Naive thymus-derived CD8-positive, alpha-beta T cell (primary cell): ENCODE measurements at regions not wholly inside any gene's neighbourhood (a gene's known extent, or its start where the extent isn't known, plus 50 kb on each side); places are given as distances from the start of the nearest gene placed in this dataset.
"Not testable (repeated sequence)": the region's sequence is repeated elsewhere in the genome, so short reads cannot be mapped to it uniquely, and the experiment has no call there.

Experiments
- ATAC-seq, 2 donors: fragments of 150-1000 bp; cut with Tn5 transposase in 1 of 2; sonication (Bioruptor Pico), chemical (Tn5 transposase) in 1 of 2; 1 replicate in 1 of 2; 2 replicates in 1 of 2; pipeline ENCODE4 v1.10.0; 2021; ENCODE audit warnings: mild to moderate bottlenecking in 2 of 2, moderate library complexity in 2 of 2
- POLR2A ChIA-PET: fragments of 350-600 bp; sonication (Branson Sonifier 250); formaldehyde crosslinking; loops from one replicate; lab custom pipeline; 2021; ENCODE audit warnings: antibody characterized with exemption; lab: Charles Lee
- DNase-seq, 10 donors: peaks; one replicate each; pipeline versions ENCODE4 v3.0.0 to v3.0.0-alpha.2; 2020 to 2022
- H3K27ac Mint-ChIP-seq, 10 donors: one replicate each; pipeline ENCODE4 v1.8.0; 2020 to 2022; ENCODE audit warnings: mild to moderate bottlenecking in 10 of 10, mixed read lengths in 10 of 10, moderate library complexity in 4 of 10, inconsistent platforms in 1 of 10
- H3K27me3 Mint-ChIP-seq, 5 donors: one replicate each; pipeline ENCODE4 v1.8.0; 2021 to 2022; ENCODE audit warnings: mixed read lengths in 5 of 5
- H3K36me3 Mint-ChIP-seq, 3 donors: one replicate each; pipeline ENCODE4 v1.8.0; 2020 to 2022; ENCODE audit warnings: mixed read lengths in 3 of 3, mild to moderate bottlenecking in 2 of 3, inconsistent platforms in 1 of 3
- H3K4me1 Mint-ChIP-seq, 4 donors: one replicate each; pipeline ENCODE4 v1.8.0; 2021 to 2022; ENCODE audit warnings: mixed read lengths in 4 of 4
- H3K4me3 Mint-ChIP-seq, 10 donors: one replicate each; pipeline ENCODE4 v1.8.0; 2020 to 2022; ENCODE audit warnings: mild to moderate bottlenecking in 10 of 10, mixed read lengths in 10 of 10, moderate library complexity in 6 of 10, inconsistent platforms in 1 of 10
- H3K9me3 Mint-ChIP-seq, 9 donors: one replicate each; pipeline ENCODE4 v1.8.0; 2020 to 2022; ENCODE audit warnings: mixed read lengths in 9 of 9, mild to moderate bottlenecking in 3 of 9, inconsistent platforms in 1 of 9, moderate library complexity in 1 of 9

DNA sequence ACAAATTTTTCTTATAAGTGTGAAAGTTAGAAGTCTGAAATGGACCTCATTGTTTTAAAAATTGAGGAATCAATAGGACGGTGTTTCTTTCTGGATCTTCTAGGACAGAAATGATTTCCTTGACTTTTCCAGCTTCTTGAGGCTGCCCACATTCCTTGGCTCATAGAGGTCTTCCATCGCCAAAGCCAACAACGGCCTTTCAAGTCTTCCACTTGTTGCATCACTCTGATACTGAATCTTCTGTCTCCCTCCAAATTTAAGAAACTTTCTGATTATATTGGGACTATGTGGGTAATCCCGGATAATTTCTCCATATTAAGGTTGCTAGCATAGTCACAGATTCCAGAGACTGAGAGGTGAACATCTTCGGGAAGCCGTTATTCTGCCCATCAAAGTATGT lies 595.4 kb upstream of the ADAMTS5 start:
- ATAC-seq (no peak), DNase-seq (no peak)
- Mint-ChIP-seq H3K27ac (no peak overlapping the region), H3K36me3 (no peaks in the 10 kb centered on the region), H3K9me3 (peaks cover 0 to 9% (median 0%) of the 10 kb centered on the region in 9 donors), H3K4me3 (no peak overlapping the region), H3K27me3 (no peaks in the 10 kb centered on the region), H3K4me1 (no peaks in the 10 kb centered on the region)
- POLR2A ChIA-PET = no interaction called here

GRCh38 chr21:27561116-27561515 lies 594.2 kb upstream of the ADAMTS5 start:
- POLR2A ChIA-PET = no interaction called here
- no peak for DNase-seq
- H3K4me1 Mint-ChIP-seq = no peaks in the 10 kb centered on the region

GRCh38 chr21:27557356-27557755 lies 590.5 kb upstream of the ADAMTS5 start:
- Mint-ChIP-seq H3K9me3 (peaks cover 0 to 20% (median 5%) of the 10 kb centered on the region in 9 donors), H3K27me3 (no peaks in the 10 kb centered on the region), H3K36me3 (peaks cover 0 to 5% (median 0%) of the 10 kb centered on the region in 3 donors), H3K4me1 (no peaks in the 10 kb centered on the region), H3K27ac (no peak overlapping the region), H3K4me3 (no peak overlapping the region)
- DNase-seq = no peak
- ATAC-seq = no peak
- POLR2A ChIA-PET = no interaction called here

More at GRCh38 chr21:27561116-27561515, 594.2 kb upstream of the ADAMTS5 start:
- ATAC-seq = no peak
- H3K36me3 Mint-ChIP-seq = no peaks in the 10 kb centered on the region
- H3K4me3 Mint-ChIP-seq = no peak overlapping the region
- no peaks in the 10 kb centered on the region for H3K27me3 Mint-ChIP-seq
- no peak overlapping the region for H3K27ac Mint-ChIP-seq
- peaks cover 0 to 9% (median 0%) of the 10 kb centered on the region in 9 donors for H3K9me3 Mint-ChIP-seq

GRCh38 chr21:27555996-27556395 lies 589.1 kb upstream of the ADAMTS5 start:
- POLR2A ChIA-PET = no interaction called here
- Mint-ChIP-seq H3K4me3 (no peak overlapping the region), H3K36me3 (peaks cover 0 to 8% (median 0%) of the 10 kb centered on the region in 3 donors)

GRCh38 chr21:27550287-27550686 lies 583.4 kb upstream of the ADAMTS5 start:
- Mint-ChIP-seq H3K9me3 (peaks cover 7 to 34% (median 11%) of the 10 kb centered on the region in 9 donors), H3K36me3 (peaks cover 0 to 8% (median 0%) of the 10 kb centered on the region in 3 donors), H3K27me3 (no peaks in the 10 kb centered on the region), H3K4me1 (no peaks in the 10 kb centered on the region), H3K4me3 (no peak overlapping the region), H3K27ac (no peak overlapping the region)
- ATAC-seq = no peak
- DNase-seq = no peak
- POLR2A ChIA-PET = no interaction called here

More at GRCh38 chr21:27555996-27556395, 589.1 kb upstream of the ADAMTS5 start:
- Mint-ChIP-seq H3K27ac (no peak overlapping the region), H3K9me3 (peaks cover 2 to 30% (median 10%) of the 10 kb centered on the region in 9 donors), H3K27me3 (no peaks in the 10 kb centered on the region), H3K4me1 (no peaks in the 10 kb centered on the region)
- DNase-seq (no peak), ATAC-seq (no peak)

DNA sequence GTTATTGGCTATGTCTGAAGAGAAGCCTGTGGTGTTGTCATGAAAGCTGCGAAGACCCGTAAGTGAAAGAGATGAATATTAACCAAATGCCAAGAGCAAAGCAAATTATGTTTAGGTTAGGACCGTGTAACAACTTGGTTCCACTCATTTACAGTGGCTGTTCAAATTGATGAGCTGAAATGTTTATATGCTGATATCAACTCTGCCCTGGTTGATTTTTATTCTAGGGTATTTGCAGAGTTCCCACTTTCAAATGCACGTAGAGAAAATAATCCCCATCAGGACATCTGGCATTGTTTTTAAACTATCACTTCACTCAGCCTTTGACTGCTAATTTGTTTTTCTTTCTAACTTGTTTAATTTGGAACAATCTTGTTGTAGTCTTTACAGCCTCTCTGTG lies 581.6 kb upstream of the ADAMTS5 start:
- H3K4me1 Mint-ChIP-seq = no peaks in the 10 kb centered on the region
- POLR2A ChIA-PET = interaction anchor here (0.5 kb wide), 1 partner anchor 250 kb away, joined by 6 read pairs; no protein-coding TSS in a partner anchor
- ATAC-seq (no peak), DNase-seq (no peak)
- H3K9me3 Mint-ChIP-seq = peaks cover 8 to 34% (median 10%) of the 10 kb centered on the region in 9 donors
- H3K4me3 Mint-ChIP-seq = no peak overlapping the region
- no peaks in the 10 kb centered on the region for H3K27me3 Mint-ChIP-seq
- peaks cover 0 to 8% (median 0%) of the 10 kb centered on the region in 3 donors for H3K36me3 Mint-ChIP-seq
- no peak overlapping the region for H3K27ac Mint-ChIP-seq

DNA sequence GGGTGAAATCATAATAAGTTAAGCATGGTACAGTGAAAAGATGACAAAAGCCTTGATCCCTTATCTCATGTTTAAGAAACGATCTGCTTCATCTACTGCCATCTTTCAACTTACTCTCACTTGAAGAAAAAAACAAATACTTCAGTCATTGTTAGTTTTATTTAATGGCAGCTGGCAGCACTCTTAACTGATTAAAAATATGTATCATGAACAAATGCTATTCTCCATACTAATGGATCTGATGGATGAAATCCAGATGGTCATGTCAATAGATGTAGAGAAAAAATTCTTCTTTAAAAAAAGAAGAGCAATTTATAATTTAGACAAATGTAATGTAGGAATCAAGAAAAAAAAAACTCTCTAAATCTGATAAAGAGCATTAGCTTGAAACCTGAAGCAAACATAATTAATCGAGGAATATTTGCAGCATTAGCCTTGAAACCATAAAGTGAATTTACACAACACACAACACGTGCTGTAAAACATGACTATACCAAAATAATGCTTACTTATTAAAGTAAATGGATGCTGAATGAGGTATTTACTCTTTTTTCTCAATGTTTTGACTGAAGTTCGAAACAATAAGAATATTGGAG lies 579.0 kb upstream of the ADAMTS5 start:
- H3K9me3 Mint-ChIP-seq = peaks cover 1 to 17% (median 9%) of the 10 kb centered on the region in 9 donors
- ATAC-seq (no peak), DNase-seq (no peak)
- H3K4me1 Mint-ChIP-seq = no peaks in the 10 kb centered on the region
- no peaks in the 10 kb centered on the region for H3K27me3 Mint-ChIP-seq
- no peak overlapping the region for H3K4me3 Mint-ChIP-seq
- no peak overlapping the region for H3K27ac Mint-ChIP-seq
- no peaks in the 10 kb centered on the region for H3K36me3 Mint-ChIP-seq
- POLR2A ChIA-PET = no interaction called here

DNA sequence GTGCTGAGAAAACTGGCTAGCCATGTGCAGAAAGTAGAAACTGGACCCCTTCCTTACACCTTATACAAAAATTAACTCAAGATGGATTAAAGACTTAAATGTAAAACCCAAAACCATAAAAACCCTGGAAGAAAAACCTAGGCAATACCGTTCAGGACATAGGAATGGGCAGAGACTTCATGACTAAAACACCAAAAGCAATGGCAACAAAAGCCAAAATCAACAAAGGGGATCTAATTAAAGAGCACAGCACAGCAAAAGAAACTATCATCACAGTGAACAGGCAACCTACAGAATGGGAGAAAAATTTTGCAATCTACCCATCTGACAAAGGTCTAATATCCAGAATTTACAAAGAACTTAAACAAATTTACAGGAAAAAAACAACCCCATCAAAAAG lies 575.2 kb upstream of the ADAMTS5 start:
- H3K4me3 Mint-ChIP-seq, POLR2A ChIA-PET, H3K27ac Mint-ChIP-seq, H3K36me3 Mint-ChIP-seq, ATAC-seq, DNase-seq, H3K27me3 Mint-ChIP-seq, H3K4me1 Mint-ChIP-seq: not testable (repeated sequence)
- peaks cover 2 to 15% (median 6%) of the 10 kb centered on the region in 9 donors for H3K9me3 Mint-ChIP-seq

DNA sequence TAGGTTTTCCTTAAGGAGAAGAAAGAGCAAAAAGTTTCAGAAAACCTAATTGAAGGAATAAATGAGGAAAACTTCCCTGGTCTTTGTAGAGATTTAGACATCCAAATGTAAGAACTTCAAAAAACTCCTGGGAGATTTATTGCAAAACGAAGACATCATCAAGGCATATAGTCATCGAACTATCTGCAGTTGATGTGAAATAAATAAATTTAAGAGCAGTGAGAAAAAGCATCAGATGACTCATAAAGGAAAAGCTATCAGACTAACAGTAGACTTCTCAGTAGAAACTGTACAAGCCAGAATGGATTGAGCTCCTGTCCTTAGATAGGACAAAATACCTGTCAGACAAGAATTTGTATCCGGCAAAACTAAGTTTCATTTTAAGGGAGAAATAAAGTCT lies 569.4 kb upstream of the ADAMTS5 start:
- Mint-ChIP-seq H3K4me1 (no peaks in the 10 kb centered on the region), H3K36me3 (no peaks in the 10 kb centered on the region)

DNA sequence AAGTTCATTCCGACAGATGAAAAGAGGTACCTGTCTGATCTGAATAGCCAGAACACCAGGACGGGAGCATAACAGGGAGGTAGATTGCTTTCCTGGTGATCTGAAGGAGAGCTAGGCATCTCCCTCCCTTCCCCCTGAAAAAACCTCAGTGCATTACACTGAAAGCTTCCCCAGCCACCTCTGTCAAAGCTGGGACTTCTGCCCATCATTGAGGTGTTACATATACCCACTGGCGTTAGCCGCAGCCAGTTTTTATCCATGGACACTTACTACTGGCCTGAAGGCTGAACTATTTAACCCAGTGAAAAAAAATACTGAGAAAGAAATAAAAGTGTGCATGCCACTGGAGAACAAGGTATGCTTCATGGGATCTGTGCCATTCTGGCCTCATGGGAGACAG lies 568.3 kb upstream of the ADAMTS5 start:
- ATAC-seq = no peak
- Mint-ChIP-seq H3K4me3 (no peak overlapping the region), H3K4me1 (no peaks in the 10 kb centered on the region), H3K9me3 (peaks cover 0 to 5% (median 0%) of the 10 kb centered on the region in 9 donors), H3K27ac (no peak overlapping the region), H3K27me3 (no peaks in the 10 kb centered on the region), H3K36me3 (no peaks in the 10 kb centered on the region)
- DNase-seq = no peak
- POLR2A ChIA-PET = no interaction called here

More for the DNA sequence above, 569.4 kb upstream of the ADAMTS5 start:
- no peak overlapping the region for H3K27ac Mint-ChIP-seq
- DNase-seq = no peak
- ATAC-seq = no peak
- POLR2A ChIA-PET = no interaction called here
- H3K27me3 Mint-ChIP-seq = no peaks in the 10 kb centered on the region
- peaks cover 0 to 9% (median 1%) of the 10 kb centered on the region in 9 donors for H3K9me3 Mint-ChIP-seq
- H3K4me3 Mint-ChIP-seq = no peak overlapping the region

DNA sequence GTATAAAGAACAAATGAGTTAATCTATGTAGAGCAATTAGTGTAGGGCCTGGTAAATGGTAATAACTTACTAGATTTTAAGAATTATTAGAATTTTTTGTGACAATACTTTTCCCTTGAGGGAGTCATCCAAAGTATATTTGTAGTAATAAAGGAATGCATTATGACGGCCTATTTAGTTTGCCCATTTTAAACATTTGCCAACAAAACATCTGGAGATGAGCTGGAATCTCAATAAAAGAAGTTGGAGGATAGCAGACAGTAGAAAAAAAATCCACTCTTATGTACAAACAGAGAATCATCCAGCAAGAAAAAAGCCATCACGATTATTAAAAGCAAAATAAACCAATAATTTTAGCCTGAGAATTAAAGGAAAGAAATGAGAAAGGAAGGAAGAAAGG lies 567.3 kb upstream of the ADAMTS5 start:
- Mint-ChIP-seq H3K27me3 (no peaks in the 10 kb centered on the region), H3K9me3 (peaks cover 0 to 5% (median under 1%) of the 10 kb centered on the region in 9 donors), H3K36me3 (no peaks in the 10 kb centered on the region), H3K4me3 (no peak overlapping the region), H3K4me1 (no peaks in the 10 kb centered on the region), H3K27ac (no peak overlapping the region)
- ATAC-seq = no peak
- POLR2A ChIA-PET = no interaction called here
- DNase-seq = no peak

GRCh38 chr21:27532076-27532475 lies 565.2 kb upstream of the ADAMTS5 start:
- Mint-ChIP-seq H3K9me3 (peaks cover 0 to 19% (median 3%) of the 10 kb centered on the region in 9 donors), H3K4me1 (no peaks in the 10 kb centered on the region), H3K27me3 (no peaks in the 10 kb centered on the region), H3K4me3 (no peak overlapping the region), H3K36me3 (no peaks in the 10 kb centered on the region), H3K27ac (no peak overlapping the region)
- DNase-seq (no peak), ATAC-seq (no peak)
- POLR2A ChIA-PET = no interaction called here

GRCh38 chr21:27528697-27529096 lies 561.8 kb upstream of the ADAMTS5 start:
- Mint-ChIP-seq H3K4me3 (no peak overlapping the region), H3K27me3 (no peaks in the 10 kb centered on the region), H3K9me3 (peaks cover 0 to 28% (median 6%) of the 10 kb centered on the region in 9 donors), H3K36me3 (no peaks in the 10 kb centered on the region), H3K27ac (no peak overlapping the region), H3K4me1 (no peaks in the 10 kb centered on the region)
- POLR2A ChIA-PET = no interaction called here
- ATAC-seq = no peak
- DNase-seq = no peak

GRCh38 chr21:27526451-27526850 lies 559.6 kb upstream of the ADAMTS5 start:
- Mint-ChIP-seq H3K4me3 (no peak overlapping the region), H3K27ac (no peak overlapping the region), H3K4me1 (no peaks in the 10 kb centered on the region), H3K36me3 (no peaks in the 10 kb centered on the region), H3K9me3 (peaks cover 0 to 28% (median 6%) of the 10 kb centered on the region in 9 donors), H3K27me3 (no peaks in the 10 kb centered on the region)
- POLR2A ChIA-PET = no interaction called here
- ATAC-seq (no peak), DNase-seq (no peak)
